ENCODE measurements at regions not wholly inside any gene's neighbourhood (a gene's known extent, or its start where the extent isn't known, plus 50 kb on each side); places are given as distances from the start of the nearest gene placed in this dataset.

GRCh38 chr16:66240631-66241395 is 125.7 kb upstream of the CDH5 start:
- no peak for DNase-seq

- no peak for DNase-seq
These were observed 126.4 kb upstream of the CDH5 start for GRCh38 chr16:66240088-66240487.

GRCh38 chr16:66238696-66239095 is 127.8 kb upstream of the CDH5 start:
- no peak for DNase-seq

GRCh38 chr16:66236301-66236700 is 130.2 kb upstream of the CDH5 start:
- no peak for DNase-seq

GRCh38 chr16:66231452-66232160 is 134.9 kb upstream of the CDH5 start:
- no peak for DNase-seq

- DNase-seq, result no peak
These were observed 136.8 kb upstream of the CDH5 start for GRCh38 chr16:66229651-66230050.

- DNase-seq, result no peak
These were observed 137.7 kb upstream of the CDH5 start for GRCh38 chr16:66228792-66229191.

- DNase-seq, result no peak
These were observed 138.5 kb upstream of the CDH5 start for GRCh38 chr16:66227766-66228530.

- DNase-seq, result no peak
These were observed 139.7 kb upstream of the CDH5 start for GRCh38 chr16:66226762-66227161.

GRCh38 chr16:66225696-66226095 is 140.8 kb upstream of the CDH5 start:
- DNase-seq, result no peak

GRCh38 chr16:66224626-66225025 is 141.9 kb upstream of the CDH5 start:
- DNase-seq, result no peak

- no peak for DNase-seq
These were observed 142.3 kb upstream of the CDH5 start for GRCh38 chr16:66224186-66224585.

- DNase-seq, result no peak
These were observed 143.2 kb upstream of the CDH5 start for GRCh38 chr16:66223176-66223780.

GRCh38 chr16:66222756-66223155 is 143.7 kb upstream of the CDH5 start:
- DNase-seq, result no peak

- DNase-seq, result no peak
These were observed 145.8 kb upstream of the CDH5 start for GRCh38 chr16:66220702-66221101.

GRCh38 chr16:66219491-66219890 is 147.0 kb upstream of the CDH5 start:
- DNase-seq, result no peak

GRCh38 chr16:66212428-66212827 is 154.1 kb upstream of the CDH5 start:
- DNase-seq, result no peak

- DNase-seq, result no peak
These were observed 154.8 kb upstream of the CDH5 start for GRCh38 chr16:66211651-66212050.

- DNase-seq, result no peak
These were observed 158.6 kb upstream of the CDH5 start for GRCh38 chr16:66207883-66208265.

GRCh38 chr16:66207139-66207882 is 159.2 kb upstream of the CDH5 start:
- no peak for DNase-seq

GRCh38 chr16:66206363-66206762 is 160.1 kb upstream of the CDH5 start:
- DNase-seq, result no peak

Data from amniotic stem cell (primary cell).